WTC11 (cell line): ENCODE measurements at regions not wholly inside any gene's neighbourhood (a gene's known extent, or its start where the extent isn't known, plus 50 kb on each side); places are given as distances from the start of the nearest gene placed in this dataset.

Source experiments
- ATF2 ChIP-seq: sonication (generic); formaldehyde crosslinking; IDR thresholded peaks from 2 replicates; pipeline ENCODE4 v1.8.1; 2022; ENCODE audit warnings: low read depth, missing genetic modification reagents, borderline replicate concordance
- CREM ChIP-seq: sonication (generic); formaldehyde crosslinking; IDR thresholded peaks from 2 replicates; pipeline ENCODE4 v1.8.1; 2022; ENCODE audit warnings: mild to moderate bottlenecking, missing genetic modification reagents, moderate library complexity
- CTCF ChIP-seq: fragments of 200-600 bp; IDR thresholded peaks from 2 replicates; pipeline ENCODE4 v1.8.0; 2022; ENCODE audit warnings: antibody characterized with exemption
- KAT7 ChIP-seq: sonication (generic); formaldehyde crosslinking; IDR thresholded peaks from 2 replicates; pipeline ENCODE4 v1.8.1; 2023; ENCODE audit warnings: missing genetic modification reagents, mild to moderate bottlenecking, borderline replicate concordance
- MAX ChIP-seq: sonication (generic); formaldehyde crosslinking; IDR thresholded peaks from 2 replicates; pipeline ENCODE4 v1.8.0; 2022; ENCODE audit warnings: mild to moderate bottlenecking, missing genetic modification reagents
- NFYB ChIP-seq: sonication (generic); formaldehyde crosslinking; conservative IDR thresholded peaks from 2 replicates; pipeline ENCODE4 v1.8.0; 2022; ENCODE audit warnings: low read depth, missing genetic modification reagents
- ZNF219 ChIP-seq: sonication (generic); formaldehyde crosslinking; IDR thresholded peaks from 2 replicates; pipeline ENCODE4 v1.8.0; 2023; ENCODE audit warnings: missing genetic modification reagents, mild to moderate bottlenecking, borderline replicate concordance
- ZNF232 ChIP-seq: sonication (generic); formaldehyde crosslinking; IDR thresholded peaks from 2 replicates; pipeline ENCODE4 v1.8.0; 2022; ENCODE audit warnings: mild to moderate bottlenecking, missing genetic modification reagents

- no peak for TF ChIP-seq KAT7 (CRISPR knock-in tag)
- no peak for TF ChIP-seq MAX
- no peak for TF ChIP-seq ATF2 (CRISPR knock-in tag)
- no peak for TF ChIP-seq CTCF
- TF ChIP-seq NFYB (CRISPR knock-in tag) = no peak
- TF ChIP-seq CREM (CRISPR knock-in tag) = no peak
- TF ChIP-seq ZNF232 (CRISPR knock-in tag) = no peak
- no peak for TF ChIP-seq ZNF219
These were observed 395.3 kb downstream of the JRKL start for GRCh38 chr11:96785073-96785472.
